ENCODE measurements at regions not wholly inside any gene's neighbourhood (a gene's known extent, or its start where the extent isn't known, plus 50 kb on each side); places are given as distances from the start of the nearest gene placed in this dataset.

- no peak for DNase-seq
Measured at GRCh38 chr11:70953720-70954119, 298.7 kb downstream of the SHANK2 start.

DNA sequence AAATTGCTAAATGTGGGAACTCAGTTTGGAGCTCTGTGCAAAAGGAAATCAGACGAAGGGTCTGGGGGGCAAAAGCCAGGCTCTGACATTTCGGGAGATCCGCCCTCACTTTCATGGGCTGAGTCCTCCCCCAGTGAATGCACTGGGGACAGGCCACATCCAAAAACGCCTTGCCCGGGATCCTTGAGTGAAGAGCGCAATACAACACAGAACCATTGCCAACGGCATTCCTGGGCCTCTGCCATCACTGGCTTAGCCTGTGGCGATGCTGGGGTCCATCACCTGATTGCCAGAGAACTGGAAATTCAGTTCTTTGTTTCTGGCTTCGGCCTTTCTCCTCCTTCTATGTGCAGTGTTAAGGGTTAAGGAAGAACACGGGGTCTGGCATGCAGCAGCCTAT, 297.9 kb downstream of the SHANK2 start:
- DNase-seq = no peak
